ENCODE measurements at regions not wholly inside any gene's neighbourhood (a gene's known extent, or its start where the extent isn't known, plus 50 kb on each side); places are given as distances from the start of the nearest gene placed in this dataset.

DNA sequence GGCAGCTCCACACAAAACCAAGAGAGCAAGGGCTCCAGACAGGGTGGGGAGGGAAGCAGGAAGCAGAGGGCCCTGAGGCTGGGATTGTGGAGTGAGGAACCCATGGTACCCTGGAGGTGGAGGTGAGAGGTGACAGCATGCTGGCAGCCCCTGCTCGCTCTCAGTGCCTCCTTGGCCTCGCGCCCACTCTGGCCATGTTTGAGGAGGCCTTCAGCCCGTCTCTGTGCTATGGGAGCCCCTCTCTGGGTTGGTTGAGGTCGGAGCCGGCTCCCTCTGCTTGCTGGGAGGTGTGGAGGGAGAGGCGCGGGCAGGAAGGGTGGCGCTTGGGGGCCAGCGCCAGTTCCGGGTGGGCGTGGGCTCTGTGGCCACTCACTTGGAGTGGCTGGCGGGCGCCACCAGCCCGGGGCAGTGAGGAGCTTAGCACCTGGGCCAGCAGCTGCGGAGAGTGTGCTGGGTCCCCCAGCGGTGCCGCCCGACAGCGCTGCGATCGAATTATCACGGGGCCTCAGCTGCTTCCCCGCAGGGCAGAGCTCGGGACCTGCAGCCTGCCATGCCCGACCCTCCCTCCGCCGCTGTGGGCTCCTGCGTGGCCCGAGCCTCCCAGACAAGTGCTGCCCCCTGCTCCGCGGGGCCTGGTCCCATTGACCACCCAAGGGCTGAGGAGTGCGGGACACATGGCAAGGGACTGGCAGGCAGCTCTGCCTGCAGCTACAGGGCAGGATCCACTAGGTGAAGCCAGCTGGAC lies 196.0 kb downstream of the DACT1 start:
- DNase-seq (ENCODE audit: low read depth in 2 of 3, low spot score in 2 of 3) = no peak

DNA sequence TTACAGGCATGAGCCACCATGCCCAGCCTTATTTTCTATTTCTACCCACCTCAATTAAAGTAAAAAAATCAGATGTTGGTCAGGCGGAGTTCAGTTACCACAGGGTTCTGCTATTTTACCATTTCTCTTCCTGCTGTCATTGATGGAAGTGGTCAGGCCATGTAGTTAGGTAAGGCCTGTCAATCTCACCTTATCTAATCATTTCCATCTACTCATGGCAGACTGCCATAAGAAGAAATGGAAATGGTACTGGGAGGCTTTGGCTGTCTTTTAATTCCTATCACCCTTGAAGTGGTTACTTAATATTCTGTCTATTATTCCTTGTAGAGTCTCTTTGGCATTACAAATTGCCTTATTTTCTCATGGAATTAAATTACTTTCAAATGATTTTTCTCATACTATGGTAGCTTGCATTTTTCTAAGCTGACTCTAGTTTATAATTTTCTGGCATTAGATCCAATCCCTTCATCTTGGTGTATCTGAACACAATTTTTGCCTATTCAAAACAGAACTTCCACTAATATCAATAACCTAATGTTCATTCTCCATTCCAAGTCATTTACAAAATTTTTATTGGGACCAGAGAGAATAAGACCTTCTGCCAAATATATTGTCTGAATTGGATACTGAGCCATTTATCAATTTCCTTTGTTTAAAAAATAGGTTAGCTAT lies 198.7 kb downstream of the DACT1 start:
- DNase-seq (ENCODE audit: low read depth in 2 of 3, low spot score in 2 of 3) = peak in 1 of 3 donors; percentile 10

DNA sequence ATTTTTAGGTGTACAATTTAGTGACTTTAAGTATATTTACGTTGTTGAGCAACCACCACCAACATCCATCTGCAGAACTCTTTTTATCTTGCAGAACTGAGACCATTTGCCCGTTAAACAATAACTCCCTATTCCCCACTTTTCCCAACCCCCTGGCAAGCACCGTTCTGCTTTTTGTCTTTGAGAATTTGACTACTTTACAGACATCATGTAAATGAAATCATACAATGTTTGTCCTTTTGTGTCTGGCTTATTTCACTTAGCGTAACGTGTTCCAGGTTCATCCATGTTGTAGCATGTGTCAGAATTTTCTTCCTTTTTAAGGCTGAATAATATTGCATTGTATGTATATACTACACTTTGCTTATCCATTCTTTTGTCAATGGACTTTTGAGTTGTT lies 201.5 kb downstream of the DACT1 start:
- DNase-seq (ENCODE audit: low read depth in 2 of 3, low spot score in 2 of 3) = no peak

DNA sequence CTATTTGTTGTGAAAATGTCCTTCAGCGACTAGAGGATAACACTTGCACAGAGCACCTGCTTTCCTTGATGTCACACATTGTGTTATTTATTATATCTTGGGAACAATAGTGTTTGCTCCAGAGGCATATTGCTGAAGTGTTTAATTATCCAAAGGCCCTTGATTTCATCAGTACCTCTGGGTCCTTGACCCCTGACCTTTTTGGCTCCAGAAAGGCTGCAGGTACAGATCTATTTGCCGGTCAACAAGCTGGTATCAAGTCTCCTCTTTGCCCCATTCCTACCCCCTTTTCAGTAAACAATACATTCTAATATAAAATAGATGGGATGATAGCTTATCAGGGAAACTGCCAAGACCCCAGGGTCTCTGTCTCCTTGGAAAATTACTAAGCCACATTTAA lies 206.8 kb downstream of the DACT1 start:
- DNase-seq (ENCODE audit: low read depth in 2 of 3, low spot score in 2 of 3) = no peak

DNA sequence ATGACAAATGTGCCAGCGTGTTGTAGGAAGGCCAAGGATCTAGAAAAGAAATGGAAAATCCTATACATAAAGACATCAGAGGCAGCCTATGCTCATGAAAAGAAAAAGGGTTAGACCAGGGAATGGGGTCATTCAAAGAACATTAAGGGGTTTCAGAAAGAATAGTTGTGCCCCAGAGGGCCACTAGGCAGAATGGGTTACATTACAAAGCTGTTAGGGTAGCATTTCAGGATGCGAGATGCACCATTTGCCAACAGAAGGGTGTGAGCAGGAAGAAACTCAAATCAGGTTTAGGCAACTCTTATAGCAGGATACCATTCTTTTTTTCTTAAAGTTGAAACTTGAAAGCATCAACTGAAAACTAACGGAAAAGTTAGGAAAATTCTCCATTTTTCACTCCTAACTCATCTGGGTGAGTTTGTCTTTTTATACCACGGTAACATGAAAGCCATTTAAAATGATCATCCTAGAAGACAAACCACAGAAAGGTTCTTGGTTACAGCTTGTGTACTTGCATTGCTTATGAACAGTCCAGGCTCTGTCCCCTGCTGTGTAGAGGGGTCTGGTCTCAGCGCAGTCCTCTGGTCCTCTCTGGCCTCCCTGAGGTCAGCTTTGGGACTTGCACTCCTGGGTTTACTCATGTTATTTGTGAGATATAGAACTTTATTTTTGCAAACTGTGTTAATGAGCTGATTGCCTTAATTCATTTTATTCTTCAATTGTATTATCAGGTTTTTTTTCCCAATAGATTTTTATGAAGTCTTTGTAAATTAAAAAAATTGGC lies 209.1 kb downstream of the DACT1 start:
- DNase-seq (ENCODE audit: low read depth in 2 of 3, low spot score in 2 of 3) = no peak

DNA sequence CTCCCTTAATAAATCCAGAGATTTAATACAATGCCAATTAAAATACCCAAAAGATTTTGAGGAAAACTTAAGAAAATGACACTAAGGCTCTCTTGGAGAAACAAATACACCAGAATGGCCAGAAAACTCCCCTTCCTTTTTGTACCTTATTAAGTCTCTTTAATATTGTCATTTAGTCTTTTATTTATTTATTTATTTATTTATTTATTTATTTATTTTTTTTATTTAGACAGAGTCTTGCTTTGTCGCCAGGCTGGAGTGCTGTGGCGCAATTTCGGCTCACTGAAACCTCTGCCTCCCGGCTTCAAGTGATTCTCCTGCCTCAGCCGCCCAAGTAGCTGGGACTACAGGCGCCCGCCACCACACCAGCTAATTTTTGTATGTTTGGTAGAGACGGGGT lies 210.6 kb downstream of the DACT1 start:
- DNase-seq (ENCODE audit: low read depth in 2 of 3, low spot score in 2 of 3) = no peak

DNA sequence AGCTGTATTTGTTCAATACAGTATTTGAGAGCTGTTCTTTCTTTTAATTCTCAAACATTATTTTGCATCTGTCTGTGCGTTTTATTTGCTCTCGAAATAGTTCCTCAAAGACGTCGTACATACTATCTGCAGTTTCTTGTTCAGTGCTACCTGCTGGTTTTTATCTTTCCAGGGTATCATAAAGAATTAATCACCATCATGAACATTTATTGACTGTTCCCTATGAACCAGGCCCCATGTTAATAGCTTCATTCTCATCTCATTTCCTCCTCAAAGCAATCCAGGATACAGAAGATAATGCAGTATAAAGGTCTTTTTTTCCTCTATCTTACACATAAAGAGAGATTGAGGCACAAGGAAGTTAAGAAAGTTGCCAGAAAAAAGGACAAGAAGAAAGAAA lies 211.8 kb downstream of the DACT1 start:
- DNase-seq (ENCODE audit: low read depth in 2 of 3, low spot score in 2 of 3) = no peak

DNA sequence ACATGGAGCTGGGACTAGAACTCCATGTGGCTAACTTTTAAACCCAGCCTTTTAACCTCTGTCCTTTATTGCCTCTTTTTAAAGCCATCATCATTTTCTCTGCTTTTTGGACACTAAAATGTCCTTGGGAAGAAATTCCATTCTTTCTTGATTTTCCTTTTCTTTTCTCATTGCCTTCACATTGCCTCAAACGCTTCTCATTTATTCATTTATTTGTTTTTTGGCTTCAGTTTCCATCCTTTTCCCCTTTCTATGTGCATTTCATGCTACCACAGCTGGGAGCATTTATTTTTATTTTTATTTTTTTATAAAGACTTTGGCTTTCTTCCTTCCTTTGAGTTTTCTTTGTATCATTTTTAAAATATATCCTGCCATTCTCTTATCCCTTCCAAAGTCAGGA lies 212.2 kb downstream of the DACT1 start:
- no peak for DNase-seq (ENCODE audit: low read depth in 2 of 3, low spot score in 2 of 3)

DNA sequence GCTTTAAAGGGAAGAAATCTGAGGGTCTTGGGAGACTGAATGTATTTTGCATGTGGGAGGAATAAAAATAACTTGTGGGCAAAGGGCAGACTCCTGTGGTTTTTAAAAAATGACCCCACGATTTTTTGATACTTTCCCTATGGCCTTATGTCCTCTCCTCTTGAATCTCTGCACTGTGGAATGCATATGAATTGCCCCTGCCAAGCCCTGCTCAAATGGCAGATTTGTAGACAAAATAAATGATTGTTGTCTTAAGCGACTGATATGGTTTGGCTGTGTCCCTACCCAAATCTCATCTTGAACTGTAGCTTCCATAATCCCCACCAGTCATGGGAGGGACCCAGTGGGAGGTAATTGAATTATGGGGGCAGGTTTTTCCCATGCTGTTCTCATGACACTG lies 223.8 kb downstream of the DACT1 start:
- no peak for DNase-seq (ENCODE audit: low read depth in 2 of 3, low spot score in 2 of 3)

DNA sequence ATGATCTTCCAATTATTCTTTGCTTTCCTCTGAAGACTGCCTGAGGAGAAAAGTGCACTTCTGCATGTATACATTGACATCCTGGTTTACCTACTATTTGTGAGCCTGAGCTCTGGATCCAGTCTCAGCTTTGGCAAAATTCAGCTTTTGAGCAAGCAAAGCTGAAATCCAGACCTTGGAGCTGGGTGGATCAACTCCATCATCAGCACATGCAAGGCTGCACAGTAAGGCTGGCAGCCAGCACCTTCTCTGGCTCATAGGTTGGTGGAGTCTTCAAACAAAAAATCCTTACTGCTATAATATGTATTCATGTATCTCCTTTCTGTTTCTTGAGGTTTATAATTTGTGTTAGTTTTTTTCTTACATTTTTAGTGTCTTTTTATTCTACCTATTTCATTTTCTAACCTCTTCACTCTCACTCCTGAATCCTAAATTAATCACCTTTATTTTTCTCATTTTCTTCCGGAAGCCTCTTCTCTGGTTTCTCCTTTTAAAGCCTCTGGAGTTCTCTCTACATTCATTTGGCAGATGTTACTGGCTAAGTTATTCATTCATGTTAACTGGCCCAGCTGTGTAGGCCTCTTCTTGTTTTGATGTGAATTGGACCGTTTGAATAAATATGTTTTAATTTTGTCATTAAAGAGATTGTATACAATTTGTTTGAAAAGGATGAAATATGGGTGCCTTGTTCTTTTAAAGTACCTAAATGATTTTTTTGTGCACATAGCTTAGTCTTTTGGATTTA lies 224.8 kb downstream of the DACT1 start:
- no peak for DNase-seq (ENCODE audit: low read depth in 2 of 3, low spot score in 2 of 3)

DNA sequence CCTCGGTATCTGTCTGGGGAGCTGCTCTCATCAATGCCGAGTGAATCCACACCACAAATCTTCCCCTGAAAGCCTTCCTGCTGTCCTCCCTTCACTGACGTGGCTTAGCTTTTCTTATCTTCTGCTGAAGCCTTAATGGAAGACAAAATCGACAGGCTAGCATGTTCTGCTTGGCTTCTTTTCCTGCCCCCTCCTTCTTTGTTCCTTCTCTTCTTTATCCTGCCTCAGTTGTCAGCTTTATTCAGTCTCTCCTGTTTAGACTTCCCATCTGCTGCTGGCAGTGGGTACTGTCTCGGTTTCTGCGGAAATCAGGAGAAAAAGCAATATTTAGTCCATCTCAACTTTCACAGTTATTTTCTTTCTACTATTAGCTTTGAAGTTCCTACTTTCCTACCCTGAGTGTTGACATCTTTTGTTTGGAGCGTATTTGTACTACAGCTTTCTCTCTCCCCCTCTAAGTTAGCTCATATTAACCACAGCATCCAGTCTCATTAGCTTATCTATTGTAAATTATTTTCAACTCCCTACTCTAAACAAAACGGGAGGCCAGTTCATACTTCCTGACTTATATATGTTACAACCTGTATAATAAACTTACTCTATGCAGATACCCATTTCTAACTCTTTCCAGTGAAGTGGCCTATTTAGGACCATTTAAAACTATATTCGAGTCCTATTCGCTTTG lies 226.0 kb downstream of the DACT1 start:
- DNase-seq (ENCODE audit: low read depth in 2 of 3, low spot score in 2 of 3) = no peak

DNA sequence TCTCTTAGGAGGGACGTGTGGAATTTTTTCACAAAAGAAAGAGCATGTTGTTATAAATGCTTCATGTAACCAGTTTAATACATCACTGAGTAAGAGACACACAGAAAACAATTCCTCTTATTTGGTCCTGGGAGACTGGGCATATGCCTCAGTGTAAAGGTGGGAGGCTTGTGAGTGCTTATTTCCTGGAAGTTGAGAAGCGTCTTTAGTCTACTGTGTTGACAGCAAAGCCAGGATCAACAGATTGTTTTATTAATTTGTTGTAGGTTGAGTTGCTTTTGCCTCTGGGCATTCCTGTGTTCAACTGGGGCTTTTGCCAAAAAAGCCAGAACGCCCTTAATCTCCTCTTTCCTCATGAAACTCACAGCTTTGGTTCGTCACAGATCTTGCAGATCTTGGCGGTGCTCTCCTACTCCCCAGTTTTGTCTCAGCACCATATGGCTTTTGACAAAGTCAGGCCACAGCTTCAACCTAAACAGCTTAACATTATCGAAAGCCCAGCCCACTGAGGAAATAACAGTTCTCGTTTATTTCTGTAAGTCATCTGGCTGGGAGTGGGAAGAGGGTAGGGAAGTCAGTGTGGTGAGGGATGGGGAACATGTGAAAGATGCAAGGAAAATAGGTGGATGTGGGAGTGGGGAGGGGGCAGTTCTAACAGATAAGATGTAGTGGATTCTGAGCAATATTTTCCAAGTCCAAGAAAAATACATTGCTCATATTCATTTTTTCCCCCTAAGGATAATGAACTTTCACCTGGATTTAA lies 227.2 kb downstream of the DACT1 start:
- no peak for DNase-seq (ENCODE audit: low read depth in 2 of 3, low spot score in 2 of 3)

DNA sequence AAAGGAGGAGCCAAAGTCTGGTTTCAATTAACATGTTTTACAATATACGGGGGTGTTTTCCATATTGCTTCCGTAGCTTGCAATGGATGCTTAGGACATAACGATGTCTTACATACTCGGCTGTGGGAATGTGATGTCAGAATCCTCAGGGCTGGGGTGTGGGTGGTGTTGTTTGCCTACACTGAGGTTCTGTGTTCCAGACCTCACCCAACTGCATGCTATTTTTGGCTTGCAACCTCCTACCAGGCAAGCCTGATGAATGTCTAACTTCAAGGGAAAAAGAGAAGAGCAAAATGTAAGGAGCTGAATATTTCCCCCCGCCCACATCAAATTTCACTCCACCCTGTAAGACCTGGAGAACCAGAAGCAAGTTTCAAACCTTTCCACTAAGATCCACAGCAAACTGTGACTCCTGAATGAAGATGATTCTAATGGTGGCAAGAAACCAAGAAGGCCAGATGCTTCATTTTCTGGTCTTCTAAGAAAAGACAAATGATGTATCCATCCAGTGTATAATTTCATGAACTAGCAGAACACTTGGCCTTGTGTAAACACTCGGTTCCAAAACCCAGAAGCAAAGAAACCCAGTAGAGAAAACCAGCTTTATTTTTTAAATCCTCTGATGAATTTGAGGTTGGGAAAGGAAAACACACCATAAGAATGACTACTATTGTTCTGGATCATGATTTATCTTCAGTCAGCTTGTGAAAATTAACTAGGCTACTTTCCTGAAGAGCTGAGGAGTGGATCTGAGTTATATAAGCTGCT lies 227.9 kb downstream of the DACT1 start:
- DNase-seq (ENCODE audit: low read depth in 2 of 3, low spot score in 2 of 3) = no peak

DNA sequence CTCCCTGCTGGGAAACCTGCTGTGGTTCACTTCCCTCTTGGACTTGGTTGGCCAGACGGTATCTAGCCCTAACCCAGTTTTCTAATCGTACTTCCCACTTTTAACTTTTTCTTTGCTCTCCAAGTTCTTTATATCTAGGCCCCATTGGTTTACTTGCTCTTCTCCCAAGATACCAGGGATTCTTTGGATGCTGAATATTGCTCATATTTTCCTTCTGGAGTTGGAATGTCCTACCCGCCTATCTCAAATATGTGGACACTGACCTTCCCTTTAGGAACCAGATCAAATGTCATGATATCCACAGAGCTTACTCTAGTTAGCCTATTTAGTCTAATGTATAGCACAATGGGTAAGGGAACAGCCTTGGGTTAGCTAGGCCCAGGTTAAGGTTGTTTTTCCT lies 228.6 kb downstream of the DACT1 start:
- DNase-seq (ENCODE audit: low read depth in 2 of 3, low spot score in 2 of 3) = no peak

DNA sequence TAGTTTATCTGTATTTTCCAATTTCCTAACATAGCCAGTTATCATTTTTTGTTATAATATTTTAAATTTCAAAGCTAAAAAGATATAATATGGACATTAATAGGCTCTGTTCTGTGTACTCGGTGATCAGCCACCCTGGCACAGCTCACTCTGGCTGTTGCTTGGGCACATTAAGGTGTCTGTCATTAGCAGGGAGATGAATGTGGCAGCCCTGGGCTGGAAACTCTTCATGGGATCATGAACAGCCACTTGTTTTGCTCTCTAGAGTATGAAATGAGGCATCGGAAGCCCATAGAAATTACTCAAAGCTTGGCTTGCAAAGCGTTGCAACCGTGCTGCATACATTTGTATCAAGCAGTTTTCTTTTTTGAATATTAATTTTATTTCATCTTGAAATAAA lies 233.2 kb downstream of the DACT1 start:
- no peak for DNase-seq (ENCODE audit: low read depth in 2 of 3, low spot score in 2 of 3)

DNA sequence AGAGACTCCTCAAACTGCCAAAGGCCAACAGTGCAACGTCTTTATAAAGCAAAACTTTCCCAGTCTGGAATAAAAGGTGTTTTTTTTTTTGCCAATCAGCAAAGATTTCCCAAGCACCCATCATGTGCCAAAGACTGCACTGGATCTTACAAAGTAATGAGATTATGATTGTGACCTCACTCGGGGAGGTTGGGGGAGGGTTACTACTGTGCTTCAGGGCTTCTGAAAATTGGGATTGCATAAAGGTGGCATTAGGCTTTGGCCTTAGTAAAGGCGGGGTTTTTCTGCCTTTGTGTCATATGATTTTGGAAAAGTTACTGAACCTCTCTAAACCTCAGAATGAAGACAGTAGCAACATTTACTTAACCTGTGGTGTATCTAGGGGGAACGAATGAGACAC lies 233.8 kb downstream of the DACT1 start:
- DNase-seq (ENCODE audit: low read depth in 2 of 3, low spot score in 2 of 3) = no peak

DNA sequence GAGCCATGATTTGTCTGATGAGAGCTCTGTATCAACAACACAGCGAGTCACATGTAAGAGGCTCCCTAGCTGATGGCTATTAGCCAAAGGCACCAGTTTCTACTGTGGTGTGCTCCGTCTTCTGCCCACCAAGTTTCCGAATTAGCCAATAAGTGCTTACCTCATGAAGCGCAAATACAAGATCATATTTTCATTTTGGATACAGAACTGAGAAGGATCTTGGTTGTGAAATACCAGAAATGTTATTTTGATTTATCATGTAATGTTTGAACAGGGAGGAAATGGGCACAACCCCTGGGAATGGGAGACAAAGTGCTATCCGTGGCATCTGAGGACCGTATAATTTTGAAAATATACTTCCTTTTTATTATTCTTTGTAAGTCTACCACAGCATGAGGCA lies 234.3 kb downstream of the DACT1 start:
- no peak for DNase-seq (ENCODE audit: low read depth in 2 of 3, low spot score in 2 of 3)

DNA sequence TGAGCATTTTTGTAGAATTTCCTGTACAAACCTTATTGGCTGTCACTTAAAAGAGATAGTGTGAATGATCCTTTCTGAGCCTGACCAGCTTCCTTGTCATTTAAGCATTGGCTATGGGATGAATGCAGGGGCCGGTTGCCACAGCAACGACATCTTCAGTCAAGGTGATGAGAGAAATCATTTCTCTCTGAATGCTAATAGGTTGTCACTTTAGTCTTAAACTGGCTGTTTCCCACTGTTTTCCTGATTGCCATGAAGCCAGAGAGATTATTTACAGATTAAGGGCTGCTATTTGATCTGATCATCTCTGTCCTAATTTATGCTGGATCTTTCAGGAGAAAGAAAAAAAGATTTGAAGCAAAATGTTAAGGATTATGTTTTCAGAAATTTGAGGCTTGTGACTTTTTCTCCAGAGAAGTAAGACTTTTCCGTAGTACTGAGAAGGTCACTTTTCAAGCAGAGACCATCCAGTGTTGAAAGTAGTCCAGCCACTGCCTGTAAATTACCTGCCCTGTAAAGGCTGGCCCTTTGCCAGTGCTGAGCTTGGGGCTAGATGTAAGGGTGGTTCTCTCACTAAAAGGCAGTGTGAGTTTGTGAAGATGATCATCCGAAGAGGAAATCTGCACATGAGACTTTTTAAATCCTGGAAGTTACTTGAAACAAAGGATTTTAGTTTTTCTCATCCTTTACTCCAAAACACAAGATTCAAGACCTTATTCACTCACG lies 235.6 kb downstream of the DACT1 start:
- no peak for DNase-seq (ENCODE audit: low read depth in 2 of 3, low spot score in 2 of 3)
